Lower lobe of right lung (tissue), 2 donors: ENCODE measurements at regions not wholly inside any gene's neighbourhood (a gene's known extent, or its start where the extent isn't known, plus 50 kb on each side); places are given as distances from the start of the nearest gene placed in this dataset.

Experiments
- ATAC-seq, 2 donors: fragments of 200-7000 bp; cut with Tn5 transposase; one replicate each; pipeline ENCODE4 v1.9.1; 2020 to 2022; ENCODE audit warnings: mild to moderate bottlenecking in 2 of 2, moderate library complexity in 2 of 2
- DNase-seq: peaks from one replicate; pipeline ENCODE4 v3.0.0-alpha.2; 2020
- H3K27ac ChIP-seq: fragments of 200-600 bp; one replicate; pipeline ENCODE4 v1.8.0; 2022
- H3K27me3 ChIP-seq: fragments of 200-600 bp; one replicate; pipeline ENCODE4 v1.8.0; 2022; ENCODE audit warnings: low read depth
- H3K36me3 ChIP-seq: fragments of 200-600 bp; one replicate; pipeline ENCODE4 v1.8.0; 2022; ENCODE audit warnings: mild to moderate bottlenecking
- H3K4me1 ChIP-seq: fragments of 200-600 bp; one replicate; pipeline ENCODE4 v1.8.0; 2022
- H3K4me3 ChIP-seq: fragments of 200-600 bp; one replicate; pipeline ENCODE4 v1.8.0; 2022; ENCODE audit warnings: mild to moderate bottlenecking
- H3K9me3 ChIP-seq: fragments of 200-600 bp; one replicate; pipeline ENCODE4 v1.8.0; 2022
- CTCF ChIP-seq: fragments of 200-600 bp; IDR thresholded peaks from one replicate; pipeline ENCODE4 v1.8.0; 2022; ENCODE audit warnings: antibody characterized with exemption, mild to moderate bottlenecking
- intact Hi-C: fragments of 100-400 bp; cut with DNase I; formaldehyde crosslinking; loops from one replicate; pipeline ENCODE4 v1.11.0; 2022
- donor health status: DM: no; HTN: yes; CAD: no; lungs with severe emphysema.

- no peaks in the 10 kb centered on the region for H3K27me3 ChIP-seq
- TF ChIP-seq CTCF = no peak
- no peak for ATAC-seq
- H3K4me1 ChIP-seq = no peaks in the 10 kb centered on the region
- H3K9me3 ChIP-seq = no peaks in the 10 kb centered on the region
- intact Hi-C loops = no loop called here
- DNase-seq = no peak
- no peak overlapping the region for H3K4me3 ChIP-seq
- no peak overlapping the region for H3K27ac ChIP-seq
- no peaks in the 10 kb centered on the region for H3K36me3 ChIP-seq
Observed at GRCh38 chr10:58086144-58086762, 181.4 kb downstream of the IPMK start.

GRCh38 chr10:58082248-58082647, 185.4 kb downstream of the IPMK start:
- Histone ChIP-seq H3K27me3 (no peaks in the 10 kb centered on the region), H3K27ac (no peak overlapping the region), H3K4me3 (no peak overlapping the region), H3K4me1 (no peaks in the 10 kb centered on the region), H3K36me3 (no peaks in the 10 kb centered on the region), H3K9me3 (no peaks in the 10 kb centered on the region)
- ATAC-seq = no peak
- intact Hi-C loops = no loop called here
- no peak for TF ChIP-seq CTCF
- DNase-seq = no peak

GRCh38 chr10:58081353-58081752, 186.3 kb downstream of the IPMK start:
- intact Hi-C loops = no loop called here
- Histone ChIP-seq H3K9me3 (no peaks in the 10 kb centered on the region), H3K27me3 (no peaks in the 10 kb centered on the region), H3K4me1 (no peaks in the 10 kb centered on the region), H3K36me3 (no peaks in the 10 kb centered on the region), H3K4me3 (no peak overlapping the region), H3K27ac (no peak overlapping the region)
- TF ChIP-seq CTCF = no peak
- ATAC-seq (no peak), DNase-seq (no peak)

GRCh38 chr10:58079461-58079860, 188.2 kb downstream of the IPMK start:
- Histone ChIP-seq H3K27me3 (no peaks in the 10 kb centered on the region), H3K4me1 (no peaks in the 10 kb centered on the region), H3K36me3 (no peaks in the 10 kb centered on the region), H3K4me3 (no peak overlapping the region), H3K9me3 (no peaks in the 10 kb centered on the region), H3K27ac (no peak overlapping the region)
- ATAC-seq = no peak
- TF ChIP-seq CTCF = no peak
- intact Hi-C loops = no loop called here
- no peak for DNase-seq

- Histone ChIP-seq H3K27me3 (no peaks in the 10 kb centered on the region), H3K36me3 (no peaks in the 10 kb centered on the region), H3K9me3 (no peaks in the 10 kb centered on the region), H3K4me1 (no peaks in the 10 kb centered on the region), H3K27ac (no peak overlapping the region), H3K4me3 (no peak overlapping the region)
- DNase-seq (no peak), ATAC-seq (no peak)
- TF ChIP-seq CTCF = no peak
- intact Hi-C loops = no loop called here
Observed at GRCh38 chr10:58072634-58073033, 195.1 kb downstream of the IPMK start.

- ATAC-seq (no peak), DNase-seq (no peak)
- Histone ChIP-seq H3K9me3 (no peaks in the 10 kb centered on the region), H3K27ac (no peak overlapping the region), H3K4me3 (no peak overlapping the region), H3K27me3 (no peaks in the 10 kb centered on the region), H3K36me3 (no peaks in the 10 kb centered on the region), H3K4me1 (no peaks in the 10 kb centered on the region)
- TF ChIP-seq CTCF = no peak
- intact Hi-C loops = no loop called here
Observed at GRCh38 chr10:58070956-58071355, 196.7 kb downstream of the IPMK start.
